RWPE2 (cell line): ENCODE measurements at regions not wholly inside any gene's neighbourhood (a gene's known extent, or its start where the extent isn't known, plus 50 kb on each side); places are given as distances from the start of the nearest gene placed in this dataset.

Experiments used
- ATAC-seq: fragments of 200-7000 bp; cut with Tn5 transposase; 3 replicates; pipeline ENCODE4 v1.9.1; 2021; ENCODE audit warnings: low read depth
- DNase-seq: peaks from one replicate; pipeline ENCODE4 v3.0.0-alpha.2; 2020; ENCODE audit warnings: low spot score
- H3K27ac ChIP-seq: fragments of 450-650 bp; 2 replicates; pipeline ENCODE4 v1.5.1; 2017; ENCODE audit warnings: mild to moderate bottlenecking; ENCODE audit not compliant: poor library complexity, severe bottlenecking
- H3K27me3 ChIP-seq: fragments of 250-450 bp; sonication (Bioruptor Pico); 2 replicates; pipeline ENCODE4 v1.5.1; 2021; ENCODE audit warnings: mild to moderate bottlenecking, moderate library complexity; ENCODE audit not compliant: insufficient read depth, poor library complexity, severe bottlenecking
- H3K36me3 ChIP-seq: fragments of 250-450 bp; sonication (Bioruptor Pico); 2 replicates; pipeline ENCODE4 v1.5.1; 2020; ENCODE audit warnings: low read depth, mild to moderate bottlenecking, moderate library complexity
- H3K4me1 ChIP-seq: fragments of 250-450 bp; sonication (Bioruptor Pico); 2 replicates; pipeline ENCODE4 v1.5.1; 2021; ENCODE audit warnings: mild to moderate bottlenecking, moderate library complexity; ENCODE audit not compliant: insufficient read depth, poor library complexity, severe bottlenecking
- H3K4me3 ChIP-seq: fragments of 250-450 bp; sonication (Bioruptor Pico); 2 replicates; pipeline ENCODE4 v1.5.1; 2021; ENCODE audit warnings: mild to moderate bottlenecking, moderate library complexity; ENCODE audit not compliant: severe bottlenecking
- H3K9me3 ChIP-seq: fragments of 250-450 bp; sonication (Bioruptor Pico); 2 replicates; pipeline ENCODE4 v1.5.1; 2021; ENCODE audit warnings: mild to moderate bottlenecking, moderate library complexity; ENCODE audit not compliant: severe bottlenecking
- CTCF ChIP-seq: fragments of 450-650 bp; IDR thresholded peaks from one replicate; pipeline ENCODE4 v1.5.1; 2017; ENCODE audit warnings: mild to moderate bottlenecking, moderate library complexity; ENCODE audit not compliant: poor library complexity, severe bottlenecking

DNA sequence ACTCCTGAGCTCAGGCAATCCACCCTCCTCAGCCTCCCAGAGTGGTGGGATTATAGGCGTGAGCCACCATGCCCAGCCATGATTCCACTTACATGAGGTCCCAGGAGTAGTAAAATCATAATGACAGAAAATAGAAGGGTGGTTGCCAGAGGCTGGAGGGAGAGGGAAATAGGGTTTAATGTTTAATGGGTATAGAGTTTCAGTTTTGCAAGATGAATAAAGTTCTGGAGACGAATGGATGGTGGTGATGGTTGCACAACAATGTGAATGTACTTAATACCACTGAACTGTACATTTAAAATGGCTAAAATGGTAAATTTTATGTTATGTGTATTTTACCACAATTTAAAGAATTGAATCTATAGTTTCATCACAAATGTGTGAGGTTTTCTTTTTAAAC lies 146.5 kb upstream of the ABCA1 start:
- Histone ChIP-seq H3K27ac (no peak overlapping the region), H3K36me3 (no peaks in the 10 kb centered on the region), H3K4me3 (no peak overlapping the region), H3K27me3 (no peaks in the 10 kb centered on the region), H3K9me3 (no peaks in the 10 kb centered on the region), H3K4me1 (peaks cover 14% of the 10 kb centered on the region)
- ATAC-seq (no peak), DNase-seq (no peak)
- no peak for TF ChIP-seq CTCF

- ATAC-seq: no peak
- no peak for TF ChIP-seq CTCF
- peaks cover 3% of the 10 kb centered on the region for H3K4me1 ChIP-seq
- H3K36me3 ChIP-seq: no peaks in the 10 kb centered on the region
- H3K27ac ChIP-seq: no peak overlapping the region
- H3K27me3 ChIP-seq: no peaks in the 10 kb centered on the region
- H3K9me3 ChIP-seq: no peaks in the 10 kb centered on the region
- no peak for DNase-seq
- no peak overlapping the region for H3K4me3 ChIP-seq
Observed at GRCh38 chr9:105076729-105077128, 148.8 kb upstream of the ABCA1 start.

DNA sequence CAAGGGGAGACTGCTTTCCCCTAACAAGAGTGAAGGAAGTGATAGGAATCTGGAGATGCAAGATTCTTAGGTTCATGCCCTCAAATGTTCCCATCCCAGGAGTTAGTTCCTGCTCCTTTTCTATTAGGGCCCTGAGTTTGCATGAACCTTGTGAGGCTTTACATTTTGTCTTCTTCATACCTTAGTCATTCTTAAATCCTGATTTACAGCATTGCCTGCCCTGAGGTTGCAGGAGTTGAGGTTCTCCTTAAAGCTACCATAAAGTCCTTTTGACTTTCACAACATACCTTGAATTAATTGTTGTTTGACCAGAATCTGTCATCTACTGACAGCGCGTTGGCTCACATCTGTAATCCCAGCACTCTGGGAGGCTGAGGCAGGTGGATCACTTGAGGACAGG lies 151.5 kb upstream of the ABCA1 start:
- Histone ChIP-seq H3K27me3 (no peaks in the 10 kb centered on the region), H3K36me3 (no peaks in the 10 kb centered on the region), H3K27ac (no peak overlapping the region), H3K4me3 (no peak overlapping the region), H3K4me1 (no peaks in the 10 kb centered on the region), H3K9me3 (no peaks in the 10 kb centered on the region)
- ATAC-seq: no peak
- no peak for TF ChIP-seq CTCF
- no peak for DNase-seq

DNA sequence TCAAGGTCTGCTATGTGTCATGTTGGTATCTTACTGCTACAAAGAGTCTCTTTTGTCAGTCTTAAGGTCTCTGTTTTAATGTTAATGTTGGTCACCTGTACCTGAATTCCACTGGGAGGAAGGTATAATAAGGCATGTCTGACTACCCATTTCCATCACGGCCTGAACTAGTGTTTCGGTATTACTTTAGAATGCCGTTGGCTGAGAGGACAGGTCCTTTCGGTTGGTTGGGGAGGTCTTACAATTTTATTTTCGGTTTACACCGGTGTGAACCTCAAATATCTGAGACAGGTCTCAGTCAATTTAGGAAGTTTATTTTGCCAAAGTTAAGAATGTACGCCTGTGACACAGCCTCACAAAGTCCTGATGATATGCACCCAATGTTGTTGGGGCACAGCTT lies 154.9 kb upstream of the ABCA1 start:
- Histone ChIP-seq H3K4me3 (no peak overlapping the region), H3K27ac (no peak overlapping the region), H3K9me3 (no peaks in the 10 kb centered on the region), H3K27me3 (no peaks in the 10 kb centered on the region), H3K36me3 (no peaks in the 10 kb centered on the region), H3K4me1 (no peaks in the 10 kb centered on the region)
- DNase-seq (no peak), ATAC-seq (no peak)
- TF ChIP-seq CTCF: no peak

DNA sequence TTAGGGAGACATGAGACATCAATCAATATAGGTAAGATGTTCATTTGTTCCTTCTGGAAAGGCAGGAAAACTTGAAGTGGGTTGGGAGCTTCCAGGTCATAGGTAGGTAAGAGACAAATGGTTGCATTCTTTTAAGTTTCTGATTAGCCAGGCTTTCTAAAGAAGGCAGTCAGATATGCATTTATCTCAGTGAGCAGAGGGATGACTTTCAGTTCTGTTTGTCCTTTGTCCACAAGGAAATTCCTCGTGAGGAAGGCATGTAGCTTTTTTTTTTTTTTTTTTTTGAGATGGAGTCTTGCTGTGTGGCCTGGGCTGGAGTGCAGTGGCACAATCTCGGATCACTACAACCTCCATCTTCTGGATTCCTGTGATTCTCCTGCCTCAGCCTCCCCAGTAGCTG lies 155.3 kb upstream of the ABCA1 start:
- no peak overlapping the region for H3K4me3 ChIP-seq
- H3K27ac ChIP-seq: no peak overlapping the region
- H3K27me3 ChIP-seq: no peaks in the 10 kb centered on the region
- no peak for TF ChIP-seq CTCF
- H3K9me3 ChIP-seq: no peaks in the 10 kb centered on the region
- no peak for ATAC-seq
- no peaks in the 10 kb centered on the region for H3K36me3 ChIP-seq
- no peak for DNase-seq
- no peaks in the 10 kb centered on the region for H3K4me1 ChIP-seq
